ENCODE measurements at regions not wholly inside any gene's neighbourhood (a gene's known extent, or its start where the extent isn't known, plus 50 kb on each side); places are given as distances from the start of the nearest gene placed in this dataset.
A peak's percentile ranks its signal among the peaks of the same experiment; 100 is the strongest.

DNA sequence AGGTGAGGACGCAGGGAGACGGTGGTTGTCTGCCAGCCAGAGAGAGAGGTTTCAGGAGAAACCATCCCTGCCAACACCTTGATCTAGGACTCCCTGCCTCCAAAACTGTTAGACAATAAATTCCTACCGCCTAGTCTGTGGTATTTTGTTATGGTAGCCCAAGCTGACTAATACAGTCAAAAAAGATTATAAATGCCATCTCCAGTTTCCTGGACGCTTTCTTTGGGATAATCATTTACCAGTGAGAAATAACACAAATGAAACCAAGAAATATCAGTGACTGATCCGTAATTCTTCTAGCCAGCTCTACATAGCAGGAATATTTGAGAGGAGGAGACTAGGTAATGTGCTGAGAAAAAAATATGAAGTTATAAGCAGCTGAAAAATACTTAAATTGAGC, 707.8 kb upstream of the LMCD1 start:
- no peak overlapping the region for H3K4me3 ChIP-seq (replicated peaks; ENCODE audit: low read depth, low read length)
- TF ChIP-seq, protein P1, sequence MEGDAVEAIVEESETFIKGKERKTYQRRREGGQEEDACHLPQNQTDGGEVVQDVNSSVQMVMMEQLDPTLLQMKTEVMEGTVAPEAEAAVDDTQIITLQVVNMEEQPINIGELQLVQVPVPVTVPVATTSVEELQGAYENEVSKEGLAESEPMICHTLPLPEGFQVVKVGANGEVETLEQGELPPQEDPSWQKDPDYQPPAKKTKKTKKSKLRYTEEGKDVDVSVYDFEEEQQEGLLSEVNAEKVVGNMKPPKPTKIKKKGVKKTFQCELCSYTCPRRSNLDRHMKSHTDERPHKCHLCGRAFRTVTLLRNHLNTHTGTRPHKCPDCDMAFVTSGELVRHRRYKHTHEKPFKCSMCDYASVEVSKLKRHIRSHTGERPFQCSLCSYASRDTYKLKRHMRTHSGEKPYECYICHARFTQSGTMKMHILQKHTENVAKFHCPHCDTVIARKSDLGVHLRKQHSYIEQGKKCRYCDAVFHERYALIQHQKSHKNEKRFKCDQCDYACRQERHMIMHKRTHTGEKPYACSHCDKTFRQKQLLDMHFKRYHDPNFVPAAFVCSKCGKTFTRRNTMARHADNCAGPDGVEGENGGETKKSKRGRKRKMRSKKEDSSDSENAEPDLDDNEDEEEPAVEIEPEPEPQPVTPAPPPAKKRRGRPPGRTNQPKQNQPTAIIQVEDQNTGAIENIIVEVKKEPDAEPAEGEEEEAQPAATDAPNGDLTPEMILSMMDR (IDR thresholded peaks at IDR 0.05; ENCODE audit: low read length, missing control alignments): no peak

DNA sequence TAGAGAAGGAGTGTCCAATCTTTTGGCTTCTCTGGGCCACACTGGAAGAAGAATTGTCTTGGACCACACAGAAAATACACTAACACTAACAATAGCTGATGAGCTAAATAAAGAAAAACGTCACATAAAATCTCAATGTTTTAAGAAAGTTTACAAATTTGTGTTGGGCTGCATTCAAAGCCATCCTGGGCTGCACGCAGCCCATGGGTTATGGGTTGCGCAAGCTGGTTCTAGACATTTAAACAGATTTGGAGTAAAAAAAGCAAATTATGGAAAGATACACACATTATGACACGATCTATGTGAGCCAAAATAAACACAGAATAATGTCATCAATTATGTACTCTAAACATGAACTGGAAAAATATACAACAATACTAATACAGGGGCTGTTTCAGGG, 703.3 kb upstream of the LMCD1 start:
- TF ChIP-seq, protein P1 (IDR thresholded peaks at IDR 0.05; ENCODE audit: low read length, missing control alignments): no peak
- DNase-seq (ENCODE audit: low read depth): no peak

More for the DNA sequence above, 707.8 kb upstream of the LMCD1 start:
- DNase-seq (ENCODE audit: low read depth): no peak

DNA sequence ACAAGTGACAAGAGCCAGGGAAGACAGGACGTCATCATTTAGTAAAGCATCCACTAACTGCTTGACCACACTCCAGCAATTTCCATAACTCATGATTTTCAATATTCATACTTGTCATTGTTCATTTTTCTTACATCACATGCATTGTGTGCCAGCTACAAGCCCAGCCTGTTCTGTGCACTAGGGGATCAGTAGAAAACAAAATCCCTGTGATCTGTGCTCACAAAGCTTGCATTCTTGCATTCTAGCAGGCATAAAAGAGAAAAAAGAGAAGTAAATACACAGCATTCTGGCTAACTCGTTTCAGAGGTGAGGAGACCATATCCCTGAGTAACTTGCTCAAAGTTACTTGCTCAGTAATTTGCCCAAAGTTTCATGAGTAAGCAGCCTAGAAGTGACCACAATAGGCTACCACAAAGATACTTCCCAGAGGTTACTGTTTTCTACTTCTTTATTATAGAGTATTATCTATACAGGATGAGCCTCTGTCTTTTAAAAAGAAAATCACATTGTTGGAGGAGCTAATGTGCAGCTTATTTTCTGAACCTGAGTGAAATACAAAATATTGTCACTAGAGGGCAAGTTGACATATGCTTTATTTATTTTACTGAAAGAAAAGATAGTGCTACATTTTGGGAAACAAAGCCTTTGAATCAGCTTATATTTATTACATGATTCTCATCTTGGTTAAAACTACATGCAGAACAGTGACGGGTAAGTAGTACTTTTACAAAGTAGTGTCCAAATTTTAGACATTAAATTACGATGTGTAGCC, 701.4 kb upstream of the LMCD1 start:
- no peak overlapping the region for H3K4me3 ChIP-seq (replicated peaks; ENCODE audit: low read depth, low read length)
- DNase-seq (ENCODE audit: low read depth): peak; percentile 35
- TF ChIP-seq, protein P1 (IDR thresholded peaks at IDR 0.05; ENCODE audit: low read length, missing control alignments): peak; percentile 37

More for the DNA sequence above, 703.3 kb upstream of the LMCD1 start:
- no peak overlapping the region for H3K4me3 ChIP-seq (replicated peaks; ENCODE audit: low read depth, low read length)

DNA sequence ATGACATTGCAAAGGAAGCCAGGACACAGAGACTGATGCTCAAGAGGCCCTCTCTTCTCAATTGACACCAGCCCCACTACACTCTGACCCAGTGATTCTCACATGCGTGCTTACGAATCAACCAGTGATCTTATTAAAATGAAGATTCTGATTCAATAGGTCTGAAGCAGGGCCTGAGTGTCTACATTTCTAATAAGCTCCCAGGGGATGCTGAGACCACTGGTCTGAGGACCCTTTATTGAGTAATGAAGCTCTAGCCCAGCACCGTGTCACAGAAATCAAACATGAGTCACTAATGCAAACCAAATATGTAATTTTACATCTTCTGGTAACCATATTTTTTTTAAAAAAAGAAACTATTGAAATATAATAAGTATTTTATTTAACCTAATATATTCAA, 689.1 kb upstream of the LMCD1 start:
- no peak for DNase-seq (ENCODE audit: low read depth)
- TF ChIP-seq, protein P1 (IDR thresholded peaks at IDR 0.05; ENCODE audit: low read length, missing control alignments): no peak
- no peak overlapping the region for H3K4me3 ChIP-seq (replicated peaks; ENCODE audit: low read depth, low read length)

GRCh38 chr3:7813365-7813764, 688.3 kb upstream of the LMCD1 start:
- TF ChIP-seq, protein P1 (IDR thresholded peaks at IDR 0.05; ENCODE audit: low read length, missing control alignments): no peak
- DNase-seq (ENCODE audit: low read depth): no peak
- no peak overlapping the region for H3K4me3 ChIP-seq (replicated peaks; ENCODE audit: low read depth, low read length)

GRCh38 chr3:7817239-7817638, 684.4 kb upstream of the LMCD1 start:
- no peak for DNase-seq (ENCODE audit: low read depth)

More at GRCh38 chr3:7817239-7817638, 684.4 kb upstream of the LMCD1 start:
- TF ChIP-seq, protein P1 (IDR thresholded peaks at IDR 0.05; ENCODE audit: low read length, missing control alignments): no peak
- H3K4me3 ChIP-seq (replicated peaks; ENCODE audit: low read depth, low read length): no peak overlapping the region
